ENCODE measurements at regions not wholly inside any gene's neighbourhood (a gene's known extent, or its start where the extent isn't known, plus 50 kb on each side); places are given as distances from the start of the nearest gene placed in this dataset.

DNA sequence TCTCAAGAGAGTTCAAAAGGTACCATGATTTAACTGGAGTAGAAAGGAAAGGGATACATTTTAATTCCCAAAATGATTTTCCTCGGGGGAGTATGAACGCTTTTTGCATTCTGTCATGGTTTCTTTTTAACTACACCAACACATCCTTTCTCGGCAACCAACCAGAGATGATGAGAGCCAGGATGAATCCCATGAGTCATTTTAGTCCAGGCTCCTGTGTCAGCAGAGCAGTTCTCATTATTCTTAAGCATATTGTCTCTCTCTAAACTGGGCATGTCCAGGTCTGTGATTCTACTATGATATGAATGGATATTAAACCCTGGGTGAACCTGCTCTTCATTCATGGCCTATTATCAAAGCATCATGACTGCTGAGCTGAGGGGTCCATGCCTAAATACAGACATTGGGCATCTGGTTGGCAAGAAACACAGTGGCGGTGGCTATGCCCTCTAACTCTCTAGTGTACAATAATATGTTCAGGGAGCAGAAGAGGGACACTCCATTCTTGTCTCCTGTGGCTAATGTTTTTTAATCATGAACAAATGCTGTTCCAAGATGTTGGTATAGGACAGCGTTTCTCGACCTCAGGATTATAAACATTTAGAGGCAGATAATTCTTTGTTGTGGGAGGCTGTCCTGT is 124.3 kb upstream of the ESRRG start:
- H3K27ac ChIP-seq, result no peak overlapping the region
- no peak overlapping the region for H3K4me3 ChIP-seq

DNA sequence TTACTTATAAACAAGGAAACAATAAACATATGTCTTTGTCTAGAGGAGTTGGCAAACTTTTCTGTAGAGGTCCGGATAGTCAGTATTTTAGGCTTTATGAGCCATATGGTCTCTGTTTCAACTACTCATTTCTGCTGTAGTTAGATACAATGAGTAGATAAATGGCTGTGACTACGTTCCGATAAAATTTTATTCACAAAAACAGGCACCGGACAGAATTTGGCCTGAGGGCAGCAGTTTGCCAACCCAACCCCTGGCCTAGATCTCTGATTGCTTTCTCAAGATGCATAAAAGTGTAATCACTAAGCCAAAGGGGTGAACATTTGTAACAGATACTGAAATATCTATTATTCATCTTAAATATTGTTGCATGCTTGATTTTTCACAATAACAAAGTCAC is 123.1 kb upstream of the ESRRG start:
- H3K4me3 ChIP-seq, result no peak overlapping the region

DNA sequence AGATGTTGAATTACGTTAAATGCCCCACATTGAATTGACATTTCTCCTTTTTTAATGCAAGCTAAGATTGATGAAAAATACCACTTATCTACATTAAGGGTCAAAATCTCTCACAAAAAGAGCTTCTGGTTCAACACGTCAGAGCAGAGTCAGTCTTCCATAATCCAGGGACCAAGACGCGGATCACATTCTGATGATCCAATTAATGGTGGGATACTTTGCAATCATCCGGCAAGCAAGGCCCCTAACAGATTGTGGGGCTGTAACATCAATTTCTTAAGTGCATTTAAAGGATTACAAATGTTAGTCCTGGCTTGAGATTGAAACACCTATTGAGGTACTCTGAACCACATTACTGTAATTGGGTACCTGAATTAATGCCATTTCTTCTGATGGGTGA is 120.2 kb upstream of the ESRRG start:
- H3K27ac ChIP-seq, result no peak overlapping the region
- H3K4me3 ChIP-seq, result no peak overlapping the region

More for the DNA sequence above, 123.1 kb upstream of the ESRRG start:
- H3K27ac ChIP-seq, result no peak overlapping the region

DNA sequence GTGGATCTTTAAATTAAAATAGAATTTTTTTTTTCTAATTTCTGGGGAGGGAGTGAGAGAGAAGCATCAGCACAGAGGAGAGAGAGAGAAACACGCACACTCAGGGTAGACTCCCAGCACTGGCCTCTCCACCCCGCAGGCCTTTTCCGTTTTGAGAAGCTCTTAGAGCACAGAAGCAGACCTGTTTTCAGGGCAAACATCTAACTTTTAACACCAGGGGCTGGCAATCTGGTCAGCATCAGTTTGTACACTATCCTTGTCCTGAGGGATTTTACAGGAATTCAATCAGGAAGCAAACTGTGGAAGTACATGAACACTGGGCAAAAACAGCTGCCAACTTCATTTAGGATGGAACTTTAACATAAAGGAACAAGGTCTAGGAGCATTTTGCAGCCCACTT is 117.9 kb upstream of the ESRRG start:
- no peak overlapping the region for H3K4me3 ChIP-seq
- H3K27ac ChIP-seq, result no peak overlapping the region

DNA sequence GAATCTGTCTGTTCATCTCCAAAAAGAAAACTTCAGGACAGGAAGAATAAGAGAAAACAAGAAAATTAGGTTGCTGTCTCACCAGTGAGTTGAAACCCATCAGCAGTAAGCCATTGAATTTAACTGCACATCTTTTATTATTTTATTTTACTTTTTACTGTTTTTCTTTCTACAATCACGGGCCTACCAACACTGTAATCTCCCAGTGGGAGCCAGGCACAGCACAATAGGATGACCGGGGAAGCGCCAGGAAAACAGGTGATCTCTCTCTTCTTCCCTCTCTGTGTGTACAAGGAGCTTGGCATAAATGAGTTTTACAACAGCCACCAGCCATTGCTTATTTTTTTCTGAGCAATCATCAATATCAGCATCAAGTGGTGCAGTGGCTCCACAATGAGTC is 113.1 kb upstream of the ESRRG start:
- Histone ChIP-seq H3K27ac (no peak overlapping the region), H3K4me3 (no peak overlapping the region)

DNA sequence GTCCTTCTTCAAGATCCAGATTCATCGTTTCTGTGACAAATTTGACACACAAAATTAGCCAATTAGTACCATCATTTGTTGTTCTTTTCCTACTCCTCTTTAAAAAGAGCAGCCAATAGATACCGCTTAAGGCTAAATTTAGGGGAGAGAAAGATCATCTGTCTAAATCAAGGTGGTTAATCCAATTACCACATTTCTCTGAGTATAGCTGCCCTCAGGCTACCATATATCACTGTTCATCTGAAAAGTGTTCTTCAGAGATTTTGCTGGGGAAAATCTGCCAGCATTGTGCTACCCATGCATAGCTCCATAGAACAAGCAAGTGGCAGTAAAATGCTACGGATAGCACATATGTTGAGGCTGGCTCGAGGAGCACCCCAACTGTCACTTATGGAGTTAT is 110.3 kb upstream of the ESRRG start:
- Histone ChIP-seq H3K4me3 (no peak overlapping the region), H3K27ac (no peak overlapping the region)

DNA sequence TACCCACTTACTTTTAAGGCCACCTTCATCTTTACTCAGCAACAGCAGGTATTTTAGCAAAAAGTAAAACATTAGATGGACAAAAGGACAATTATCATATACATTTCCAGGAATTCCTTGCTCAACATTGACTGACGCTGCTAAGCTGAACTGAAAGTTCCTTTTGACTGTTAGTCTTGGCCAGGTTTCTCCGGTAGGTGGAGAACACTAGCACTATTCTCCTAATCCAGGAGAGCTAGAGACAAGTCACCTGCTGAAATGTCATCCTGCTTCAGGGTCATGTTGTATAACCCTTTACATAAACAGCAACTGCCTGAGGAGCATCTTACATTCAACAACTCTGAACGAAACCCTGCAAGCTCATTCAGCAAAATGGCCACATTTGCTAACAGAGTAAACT is 109.0 kb upstream of the ESRRG start:
- Histone ChIP-seq H3K27ac (no peak overlapping the region), H3K4me3 (no peak overlapping the region)

DNA sequence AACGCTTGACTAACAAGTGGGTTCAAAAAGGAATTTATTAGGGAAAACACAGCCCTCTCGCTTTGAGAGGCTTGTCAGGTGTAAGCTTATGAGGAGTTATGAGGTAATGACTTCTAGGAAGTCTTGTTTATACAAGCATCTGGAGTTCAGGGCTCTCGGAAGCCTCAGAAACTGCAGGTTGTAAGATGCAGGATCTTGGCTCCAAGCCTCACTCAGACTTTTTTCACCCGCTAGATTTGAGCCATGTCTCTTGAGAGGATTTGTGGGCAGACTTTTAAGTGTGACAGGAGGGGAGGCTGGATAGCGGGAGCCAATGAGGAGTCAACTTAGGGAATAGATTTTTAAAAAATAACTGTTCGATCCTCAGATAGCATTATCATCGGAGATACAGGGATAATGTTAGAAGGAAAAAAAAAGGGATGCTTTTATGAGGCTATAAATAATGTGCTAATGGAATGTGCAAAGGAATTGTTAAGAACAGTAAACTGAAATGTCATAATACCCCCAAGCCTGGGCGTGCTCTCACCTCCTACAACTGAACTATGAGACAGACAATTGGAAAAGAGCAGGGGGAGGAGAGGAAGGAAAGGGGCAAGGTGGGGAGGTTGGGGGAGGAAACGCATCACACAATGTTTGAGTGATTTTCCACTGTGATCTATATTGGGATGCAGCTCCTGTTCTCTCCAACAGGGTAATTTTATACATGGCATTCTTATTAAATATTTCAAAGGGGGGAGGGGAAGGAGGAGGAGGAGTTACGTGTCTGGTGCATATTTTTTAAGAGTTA is 107.4 kb upstream of the ESRRG start:
- no peak overlapping the region for H3K4me3 ChIP-seq
- no peak overlapping the region for H3K27ac ChIP-seq

DNA sequence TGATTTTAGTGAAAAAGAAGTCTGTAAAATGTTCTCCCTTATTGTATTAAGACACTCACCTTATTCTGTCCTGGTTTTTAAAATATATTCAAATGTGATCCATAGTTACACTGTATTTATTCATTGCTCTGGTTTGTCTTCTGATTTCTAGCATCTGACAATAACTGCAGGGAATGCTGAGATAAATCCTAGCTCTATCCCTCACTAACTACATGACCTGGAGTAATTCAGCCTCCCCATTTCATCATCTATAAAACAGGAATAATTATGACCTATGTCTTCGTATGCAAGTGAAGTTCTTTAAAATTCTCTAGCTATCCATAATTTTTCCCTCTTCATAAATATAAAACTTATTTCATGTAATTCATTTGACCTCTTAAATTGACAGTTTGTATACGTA is 104.0 kb upstream of the ESRRG start:
- no peak overlapping the region for H3K27ac ChIP-seq

DNA sequence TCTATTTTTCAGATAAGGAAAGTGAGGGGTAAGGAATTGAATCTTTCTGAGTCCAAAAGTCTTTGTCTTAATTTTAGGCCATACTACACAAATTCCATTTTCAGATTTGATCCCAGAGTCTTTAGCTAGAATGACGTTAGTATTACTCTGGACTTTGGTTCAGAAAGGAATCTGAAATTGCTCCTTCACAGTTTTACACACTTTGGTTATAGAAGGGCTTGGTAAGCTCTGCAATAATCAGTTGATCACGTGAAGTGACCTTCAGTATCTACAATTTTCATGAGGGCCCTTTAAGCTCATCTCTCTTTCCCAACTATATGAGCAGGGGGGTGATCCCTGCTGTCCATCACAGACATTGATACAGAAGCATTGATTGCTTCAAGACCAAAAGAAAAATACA is 103.4 kb upstream of the ESRRG start:
- Histone ChIP-seq H3K27ac (no peak overlapping the region), H3K4me3 (no peak overlapping the region)

More for the DNA sequence above, 104.0 kb upstream of the ESRRG start:
- H3K4me3 ChIP-seq, result no peak overlapping the region

DNA sequence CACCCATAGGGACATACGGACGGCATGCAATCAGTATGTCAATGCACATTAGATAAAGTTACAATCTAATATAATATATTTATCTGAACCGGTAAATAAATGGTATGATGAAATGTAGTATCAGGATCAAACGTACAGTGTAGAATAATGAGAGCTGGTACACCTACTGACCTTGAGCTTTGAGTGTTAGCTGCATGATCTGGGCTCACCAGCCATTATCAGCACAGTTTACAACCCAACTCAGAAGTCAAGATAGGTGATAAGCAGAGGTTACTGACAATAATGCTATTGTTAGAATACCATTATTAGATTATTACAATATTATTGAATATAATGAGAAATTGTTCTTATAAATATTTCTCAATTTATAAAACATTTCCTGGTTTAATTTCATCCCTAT is 103.0 kb upstream of the ESRRG start:
- no peak overlapping the region for H3K4me3 ChIP-seq
- no peak overlapping the region for H3K27ac ChIP-seq

DNA sequence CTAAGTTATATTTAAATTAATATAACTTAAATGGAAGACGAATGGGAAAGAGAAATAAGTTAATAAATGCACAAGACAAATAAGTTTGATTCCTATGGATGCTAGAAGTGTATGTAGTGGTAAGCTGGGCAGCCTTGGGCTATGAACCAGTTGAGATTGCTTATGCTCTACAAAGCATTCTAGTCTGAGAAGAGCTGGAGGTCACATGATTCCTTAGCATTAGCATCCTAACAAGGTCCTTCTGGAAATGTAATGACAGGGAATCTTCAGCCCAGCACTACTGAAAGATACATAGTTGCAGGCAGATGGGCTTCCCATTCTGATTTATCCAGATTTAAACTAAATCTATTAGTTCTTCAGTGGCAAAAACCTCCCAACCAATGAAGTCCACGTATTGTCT is 102.3 kb upstream of the ESRRG start:
- no peak overlapping the region for H3K4me3 ChIP-seq
- H3K27ac ChIP-seq, result no peak overlapping the region

DNA sequence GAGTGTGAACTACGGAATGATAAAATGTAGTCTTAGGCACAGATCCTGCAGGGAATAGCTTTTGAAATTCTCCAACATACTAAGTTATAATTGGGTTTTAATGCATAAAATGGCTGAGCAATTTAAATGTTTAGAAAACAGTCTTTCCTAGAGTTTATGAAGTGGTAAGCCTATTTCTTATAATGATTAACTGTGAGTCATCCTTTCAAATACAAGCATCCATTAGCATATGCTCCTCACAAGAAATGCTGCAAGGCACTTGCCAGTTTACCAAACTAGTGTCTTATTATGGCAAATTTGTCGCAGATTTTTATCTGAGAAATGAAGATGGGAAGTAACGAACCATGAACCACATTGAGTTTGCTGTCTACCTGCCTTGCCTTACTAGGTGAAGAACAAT is 101.3 kb upstream of the ESRRG start:
- H3K27ac ChIP-seq, result no peak overlapping the region
- H3K4me3 ChIP-seq, result no peak overlapping the region

DNA sequence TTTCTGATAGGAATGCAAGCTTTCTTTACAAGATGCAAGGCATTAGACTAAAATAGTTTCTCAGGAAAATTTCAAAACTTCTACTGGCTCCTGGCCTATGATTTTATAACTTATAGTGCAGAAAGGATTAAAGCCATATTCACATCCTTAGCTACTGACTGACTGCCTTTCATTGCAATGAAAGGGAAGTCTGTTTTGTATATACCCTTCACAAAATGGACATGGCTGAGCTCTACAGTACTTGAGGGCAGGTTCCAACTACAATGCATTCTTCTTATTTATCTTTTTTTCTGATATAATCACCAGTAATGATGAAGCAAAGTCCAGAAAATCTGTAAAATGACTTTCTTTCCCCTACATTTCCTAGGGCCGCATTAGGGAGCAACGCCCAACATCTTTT is 100.5 kb upstream of the ESRRG start:
- no peak overlapping the region for H3K4me3 ChIP-seq

DNA sequence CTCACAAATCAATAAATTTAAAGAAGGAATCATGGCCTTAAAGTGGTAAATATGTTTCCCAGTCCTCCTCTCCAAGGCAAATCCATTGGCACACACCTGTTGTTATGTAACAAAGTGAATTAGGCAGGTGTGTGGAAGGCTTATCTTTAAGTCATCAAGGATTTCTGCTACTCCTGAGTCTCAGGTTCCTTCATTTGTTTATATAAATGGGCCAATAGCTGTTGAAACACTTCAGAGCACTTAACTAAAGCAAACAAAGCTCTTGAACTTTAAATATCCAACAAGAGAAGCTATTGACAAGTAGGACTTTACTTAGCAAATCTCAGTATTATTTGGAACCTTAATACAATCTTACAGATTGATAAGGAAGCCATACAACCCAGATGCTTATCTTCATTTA is 99.3 kb upstream of the ESRRG start:
- H3K27ac ChIP-seq, result no peak overlapping the region

More for the DNA sequence above, 100.5 kb upstream of the ESRRG start:
- H3K27ac ChIP-seq, result no peak overlapping the region

DNA sequence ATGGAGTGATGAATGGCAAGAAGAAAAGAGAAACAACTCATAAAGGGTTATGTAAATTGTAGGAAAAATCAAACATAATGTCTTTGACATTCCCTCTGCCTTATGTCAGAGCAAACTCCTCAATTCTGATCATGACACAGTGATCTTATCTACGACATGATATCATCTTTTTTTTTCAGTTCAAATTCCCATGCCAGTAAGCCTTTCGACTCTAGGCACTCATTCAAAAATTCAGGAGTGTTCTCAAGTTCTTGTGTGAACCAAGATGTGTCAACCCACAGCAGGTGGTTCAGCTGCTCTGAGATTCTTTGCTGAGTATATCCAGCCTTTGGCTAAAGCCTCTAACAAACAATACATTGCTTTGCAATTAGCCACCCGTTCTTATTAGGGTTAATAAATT is 97.1 kb upstream of the ESRRG start:
- H3K4me3 ChIP-seq, result no peak overlapping the region
- no peak overlapping the region for H3K27ac ChIP-seq

More for the DNA sequence above, 99.3 kb upstream of the ESRRG start:
- H3K4me3 ChIP-seq, result no peak overlapping the region

DNA sequence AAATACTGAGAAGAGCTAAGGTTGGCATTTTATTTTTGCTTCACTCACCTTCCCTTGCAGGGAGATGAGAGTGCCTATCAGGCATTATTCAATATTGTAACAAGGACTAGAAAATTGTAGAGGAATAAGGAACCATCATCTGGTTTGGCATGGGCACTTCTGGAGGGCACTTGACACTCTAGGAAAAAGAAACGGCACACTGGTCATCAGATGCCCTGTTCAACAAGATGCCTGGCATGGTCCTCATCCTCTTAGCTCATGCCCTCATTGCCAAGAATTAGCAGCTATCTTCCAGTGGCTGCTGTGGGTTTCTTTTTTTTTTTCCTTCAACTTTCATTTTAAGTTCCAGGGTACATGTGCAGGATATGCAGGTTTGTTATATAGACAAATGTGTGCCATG is 95.1 kb upstream of the ESRRG start:
- Histone ChIP-seq H3K27ac (no peak overlapping the region), H3K4me3 (no peak overlapping the region)

DNA sequence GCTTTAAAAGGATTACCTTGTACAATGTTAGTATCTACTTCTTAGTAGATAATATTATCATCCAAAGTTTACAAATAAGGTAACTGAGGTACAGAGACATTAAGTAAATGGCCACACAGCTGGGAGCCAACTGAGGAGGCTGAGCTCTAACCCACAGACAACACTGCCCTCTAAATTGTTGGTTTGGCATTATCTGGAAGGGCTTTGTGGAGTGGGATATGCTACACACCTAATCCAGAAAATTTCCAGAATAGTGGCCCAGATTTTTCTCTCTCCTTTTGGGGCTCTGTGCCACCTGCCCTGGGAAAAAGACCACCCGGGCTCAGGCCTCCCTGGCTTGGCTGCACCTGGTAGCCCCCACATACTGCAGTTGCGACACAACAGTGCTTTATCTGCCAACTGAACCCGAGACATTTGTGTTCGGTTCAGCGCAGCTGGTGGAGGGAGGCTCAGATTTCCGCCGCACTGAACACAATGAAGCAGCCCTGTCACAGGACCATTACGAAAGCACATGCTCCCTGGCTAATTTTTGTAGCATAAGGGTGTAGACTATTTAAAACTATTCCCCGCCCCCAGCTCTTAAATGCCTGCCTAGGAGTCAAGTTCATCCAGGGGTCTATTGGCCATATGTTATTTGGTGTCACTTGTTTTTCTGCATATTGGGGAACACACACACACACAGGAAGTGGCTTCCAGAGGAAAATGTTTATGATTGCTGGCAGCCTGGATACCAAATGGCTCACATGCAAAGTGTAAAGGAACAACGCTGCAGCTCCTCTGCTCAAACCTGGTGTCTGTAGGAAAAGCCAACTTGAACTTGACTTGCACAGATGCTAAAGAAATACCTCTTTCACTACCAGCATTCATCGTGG is 92.3 kb upstream of the ESRRG start:
- Histone ChIP-seq H3K4me3 (no peak overlapping the region), H3K27ac (no peak overlapping the region)

DNA sequence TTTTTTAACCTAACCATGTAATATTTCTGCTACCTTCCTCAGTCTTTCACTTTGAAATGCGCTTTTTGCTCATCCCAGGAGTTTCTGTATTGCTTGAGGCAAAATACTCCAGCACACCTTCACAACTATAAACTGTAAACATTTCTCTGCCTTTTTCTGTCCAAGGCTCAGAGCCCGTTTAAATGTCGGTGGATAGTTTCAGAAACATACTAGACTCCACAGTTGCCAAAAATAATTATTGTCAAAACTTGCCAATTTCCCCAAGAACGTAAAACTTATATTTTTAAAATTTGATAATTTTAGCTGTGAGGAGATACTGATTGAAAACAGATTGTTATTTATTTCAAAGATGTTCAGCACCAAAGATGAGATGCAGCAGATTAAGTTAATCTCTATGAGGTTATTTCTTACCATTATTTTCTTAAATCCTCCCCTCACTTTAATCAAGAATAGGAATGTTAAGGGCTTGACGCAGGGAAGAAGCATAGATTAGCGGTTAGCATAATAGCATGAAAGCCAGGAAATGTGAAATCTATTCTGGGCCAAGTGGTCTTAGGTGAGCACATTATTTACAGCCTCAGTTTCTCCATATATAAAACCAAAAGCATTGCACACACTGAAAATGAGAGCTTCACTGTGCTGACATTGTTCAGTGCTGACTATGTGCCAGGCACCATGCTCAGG is 91.5 kb upstream of the ESRRG start:
- H3K4me3 ChIP-seq, result no peak overlapping the region
- H3K27ac ChIP-seq, result no peak overlapping the region

DNA sequence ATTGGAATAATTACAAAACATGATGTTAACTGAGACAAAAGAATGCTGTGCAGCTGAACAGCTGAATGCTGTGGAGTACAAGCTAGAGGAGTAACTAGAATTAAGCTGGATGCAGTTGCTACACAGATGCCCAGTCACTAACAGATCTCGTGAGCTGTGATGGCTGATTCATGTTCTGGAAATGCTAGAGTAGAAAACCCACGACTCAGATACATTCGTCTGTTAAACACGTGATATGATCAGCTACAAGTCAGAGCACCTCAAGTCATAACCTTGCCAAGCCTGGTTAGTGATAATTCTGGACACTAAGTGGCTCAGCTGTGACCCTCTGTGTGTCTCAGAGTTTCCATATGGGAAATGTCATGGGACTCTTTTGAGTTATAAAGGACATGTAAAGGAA is 89.7 kb upstream of the ESRRG start:
- no peak overlapping the region for H3K27ac ChIP-seq
- H3K4me3 ChIP-seq, result no peak overlapping the region
